CD4-positive, alpha-beta T cell treated with Interleukin-17A for 4 hours (primary cell): ENCODE measurements at regions not wholly inside any gene's neighbourhood (a gene's known extent, or its start where the extent isn't known, plus 50 kb on each side); places are given as distances from the start of the nearest gene placed in this dataset.
"Not testable (repeated sequence)": the region's sequence is repeated elsewhere in the genome, so short reads cannot be mapped to it uniquely, and the experiment has no call there.

Experiments
- DNase-seq: peaks from one replicate; pipeline ENCODE4 v3.0.0-alpha.2; 2020; ENCODE audit warnings: mixed read lengths

DNA sequence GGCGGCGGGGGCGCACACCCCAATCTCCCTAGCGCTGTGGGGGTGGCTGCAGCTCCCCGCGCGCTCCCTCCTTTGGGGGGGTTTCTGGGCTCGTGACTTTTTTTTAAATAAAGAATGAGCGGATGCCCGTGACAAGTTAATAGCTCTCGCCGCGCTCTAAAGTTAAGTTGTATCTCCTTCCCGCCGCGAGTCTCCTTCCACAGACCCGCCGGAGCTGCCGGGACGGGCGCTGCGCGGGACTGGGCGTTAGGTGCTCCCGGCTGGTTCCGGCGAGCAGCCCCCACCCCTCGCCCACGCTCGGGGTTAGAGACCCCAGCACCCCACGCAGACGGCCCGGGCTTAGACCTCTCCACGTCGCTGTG lies 82.6 kb upstream of the HMGA2 start:
- DNase-seq, result peak; percentile 21

DNA sequence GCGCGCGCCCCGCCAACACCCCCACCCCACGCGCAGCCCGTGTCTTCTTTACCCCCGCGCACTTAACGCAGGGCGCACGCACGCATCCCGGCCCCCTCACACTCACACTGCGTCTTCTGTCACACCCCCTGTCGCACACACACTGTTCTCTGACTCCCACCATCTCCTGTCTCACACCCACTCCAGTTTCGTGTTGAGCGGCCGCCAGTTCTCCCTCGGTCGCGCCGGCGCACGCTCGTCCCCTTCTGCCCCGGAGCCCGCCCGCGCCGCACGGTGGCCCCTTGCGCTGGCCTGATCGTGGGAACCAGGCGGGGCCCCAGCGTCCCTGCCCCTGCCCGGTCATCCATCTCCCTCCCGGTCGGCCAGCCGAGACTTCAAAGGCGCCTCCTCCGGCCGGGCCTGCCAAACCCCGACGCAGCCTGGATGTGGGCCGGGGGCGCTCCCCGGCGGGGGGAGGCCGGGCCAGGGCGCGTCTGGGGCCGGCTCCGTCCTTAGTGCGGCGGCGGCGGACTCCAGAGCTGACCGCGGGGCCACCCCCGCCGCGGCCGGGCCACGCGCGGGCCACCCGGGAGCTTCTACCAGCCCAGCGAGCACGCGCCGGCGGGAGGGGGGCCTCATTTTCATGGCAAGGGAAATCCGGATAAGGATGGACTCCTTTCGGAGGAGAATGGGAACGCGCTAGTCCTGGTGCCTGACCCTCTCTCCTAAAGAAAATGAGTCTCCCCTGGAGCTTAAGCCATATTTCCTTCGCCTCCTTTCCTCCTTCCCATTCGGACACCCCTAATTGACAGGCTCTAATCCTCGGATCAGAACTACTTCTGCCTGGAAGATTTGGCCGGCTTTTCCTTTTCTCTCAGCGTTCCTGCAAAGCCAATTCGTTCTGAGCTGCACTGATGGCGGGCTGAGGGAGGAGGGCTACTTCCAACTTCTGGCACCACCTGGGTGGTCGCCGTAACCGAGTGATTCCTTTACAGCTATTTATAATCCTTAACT lies 82.0 kb upstream of the HMGA2 start:
- DNase-seq, result no peak

DNA sequence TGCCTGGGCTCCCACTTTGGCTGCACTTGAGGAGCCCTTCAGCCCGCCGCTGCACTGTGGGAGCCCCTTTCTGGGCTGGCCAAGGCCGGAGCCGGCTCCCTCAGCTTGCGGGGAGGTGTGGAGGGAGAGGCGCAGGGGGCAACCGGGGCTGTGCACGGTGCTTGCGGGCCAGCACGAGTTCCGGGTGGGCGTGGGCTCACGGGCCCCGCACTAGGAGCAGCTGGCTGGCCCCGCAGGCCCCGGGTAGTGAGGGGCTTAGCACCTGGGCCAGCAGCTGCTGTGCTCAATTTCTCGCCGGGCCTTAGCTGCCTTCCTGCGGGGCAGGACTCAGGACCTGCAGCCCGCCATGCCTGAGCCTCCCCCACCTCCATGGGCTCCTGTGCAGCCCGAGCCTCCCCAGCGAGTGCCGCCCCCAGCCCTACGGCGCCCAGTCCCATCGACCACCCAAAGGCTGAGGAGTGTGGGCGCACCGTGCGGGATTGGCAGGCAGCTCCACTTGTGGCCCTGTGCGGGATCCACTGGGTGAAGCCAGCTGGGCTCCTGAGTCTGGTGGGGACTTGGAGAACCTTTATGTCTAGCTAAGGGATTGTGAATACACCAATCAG lies 79.9 kb upstream of the HMGA2 start:
- DNase-seq, result not testable (repeated sequence)

DNA sequence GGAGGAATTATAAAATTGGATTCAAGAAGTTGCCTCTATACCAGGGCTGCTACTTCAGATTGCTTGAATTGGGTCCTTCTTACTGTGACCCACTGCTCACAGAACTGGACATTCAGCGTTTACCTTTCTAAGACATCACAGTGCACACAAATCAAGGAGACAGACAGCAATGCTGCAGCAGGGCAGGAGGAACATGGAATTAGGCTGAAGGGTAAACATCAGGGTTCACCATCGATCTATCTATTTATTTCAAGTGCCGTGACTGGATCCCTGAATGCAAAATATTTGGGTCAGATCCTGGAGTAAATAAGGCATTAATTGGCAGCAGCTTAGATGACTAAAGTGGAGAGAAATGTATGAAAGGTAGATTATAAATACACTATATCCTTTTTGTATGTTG lies 76.9 kb upstream of the HMGA2 start:
- DNase-seq, result no peak

DNA sequence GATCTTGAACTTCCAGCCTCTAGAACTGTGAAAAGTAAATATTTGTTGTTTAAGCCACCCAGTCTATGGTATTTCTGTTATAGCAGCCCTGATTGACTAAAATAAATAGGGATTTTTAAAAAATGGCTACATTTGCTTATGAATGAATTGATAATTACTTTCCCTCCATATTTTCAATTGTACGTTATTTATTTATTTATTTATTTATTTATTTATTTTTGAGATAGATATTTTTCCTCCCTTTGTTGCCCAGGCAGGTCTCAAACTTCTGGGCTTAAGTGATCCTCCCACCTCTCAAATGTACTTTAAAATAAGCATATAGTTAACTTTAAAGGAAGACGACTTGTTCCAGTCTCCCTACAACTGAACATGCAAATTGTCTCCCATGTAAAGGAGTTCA lies 76.0 kb upstream of the HMGA2 start:
- no peak for DNase-seq

DNA sequence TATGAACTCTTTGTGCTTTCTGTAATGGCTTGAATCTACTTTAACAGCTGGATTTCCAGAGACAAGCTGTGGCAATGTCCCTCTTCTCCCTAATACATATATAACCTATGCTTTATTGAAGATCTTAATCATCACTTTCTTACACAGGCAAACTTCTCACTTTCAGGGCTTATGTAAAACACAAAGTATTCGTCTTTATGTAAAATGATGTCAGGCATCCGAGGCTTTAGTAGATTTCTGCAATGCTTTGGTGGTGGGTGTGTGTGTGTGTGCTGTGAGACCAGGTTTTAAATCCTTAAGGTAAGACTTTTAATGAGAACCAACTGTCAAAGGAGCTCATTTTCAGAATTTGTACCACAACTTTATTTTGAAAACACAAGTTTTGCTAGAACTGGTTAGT lies 70.0 kb upstream of the HMGA2 start:
- DNase-seq, result no peak

DNA sequence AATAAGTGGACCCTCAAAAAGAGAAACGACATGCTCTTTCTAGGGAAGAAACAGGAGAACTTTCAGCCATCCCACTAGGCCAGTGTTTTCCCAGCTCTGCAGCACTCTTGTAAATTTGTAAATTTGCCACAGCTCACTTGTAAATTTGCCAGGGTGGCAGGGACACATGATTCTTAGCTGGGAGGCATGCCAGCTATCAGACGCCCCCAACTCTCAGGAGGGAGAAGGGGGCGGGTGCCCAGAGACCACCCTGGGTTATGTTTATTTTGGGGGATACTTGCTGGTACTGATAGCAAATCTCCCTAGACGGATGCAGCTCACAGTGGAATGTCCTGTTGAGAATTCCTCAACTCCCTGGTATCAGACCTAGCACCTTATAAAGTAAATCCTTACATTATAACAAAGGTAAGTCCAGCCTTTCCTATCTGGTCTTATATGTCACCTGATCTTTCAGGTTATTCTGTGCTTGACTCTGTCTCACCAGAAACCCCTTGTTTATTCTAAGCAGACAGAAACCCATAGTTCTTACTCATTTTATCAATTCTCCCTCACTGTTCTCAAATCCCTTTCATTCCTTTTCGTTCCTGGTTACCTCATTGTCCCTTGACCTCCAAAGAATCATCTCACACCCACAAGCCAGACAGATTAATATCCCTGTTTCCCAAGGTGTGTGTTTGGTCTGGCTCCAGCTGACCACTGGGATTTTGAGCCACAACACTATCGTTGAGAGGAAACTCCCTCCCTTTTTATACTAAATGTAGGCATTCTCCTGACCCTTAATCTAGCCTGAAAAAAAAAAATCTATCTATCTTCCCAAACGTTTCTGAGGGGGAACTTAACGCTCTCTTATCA lies 69.3 kb upstream of the HMGA2 start:
- no peak for DNase-seq

DNA sequence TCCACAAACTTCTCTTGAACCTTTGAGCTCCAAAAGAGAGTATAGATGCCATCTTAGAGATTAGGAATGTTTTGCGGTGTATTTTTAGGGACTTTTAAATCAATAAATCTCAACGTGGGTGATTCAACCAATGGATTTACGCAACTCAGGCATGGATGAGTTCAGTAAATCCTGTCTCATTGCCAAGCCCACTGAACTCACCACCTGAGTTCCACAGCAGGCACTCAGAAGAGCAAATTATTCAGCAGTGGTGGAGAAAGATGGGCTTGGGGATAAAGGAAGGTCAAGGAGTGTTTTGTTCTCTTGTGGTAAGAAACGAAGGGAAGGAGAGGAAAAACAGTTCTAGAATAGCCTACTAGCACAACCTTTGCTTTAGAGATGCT lies 68.7 kb upstream of the HMGA2 start:
- DNase-seq, result no peak

DNA sequence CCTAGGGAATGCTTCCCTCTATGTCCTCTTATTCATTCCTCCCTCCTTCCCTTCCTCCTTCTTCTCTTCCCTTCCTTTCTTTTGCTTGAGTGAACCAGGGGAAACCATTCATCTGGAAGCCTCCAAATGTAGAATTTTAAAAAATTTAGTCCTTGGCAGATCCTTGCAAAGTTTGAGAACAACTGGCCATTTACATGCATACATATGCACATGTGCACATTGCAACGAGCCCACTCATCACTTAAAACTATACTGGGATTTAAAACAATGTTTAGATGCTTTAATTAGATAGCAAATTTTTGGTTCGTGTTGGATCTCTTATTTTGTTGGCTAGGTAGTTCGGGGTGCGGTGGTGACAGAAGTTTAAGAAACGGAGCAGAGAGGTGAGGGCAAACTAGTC lies 68.0 kb upstream of the HMGA2 start:
- no peak for DNase-seq

DNA sequence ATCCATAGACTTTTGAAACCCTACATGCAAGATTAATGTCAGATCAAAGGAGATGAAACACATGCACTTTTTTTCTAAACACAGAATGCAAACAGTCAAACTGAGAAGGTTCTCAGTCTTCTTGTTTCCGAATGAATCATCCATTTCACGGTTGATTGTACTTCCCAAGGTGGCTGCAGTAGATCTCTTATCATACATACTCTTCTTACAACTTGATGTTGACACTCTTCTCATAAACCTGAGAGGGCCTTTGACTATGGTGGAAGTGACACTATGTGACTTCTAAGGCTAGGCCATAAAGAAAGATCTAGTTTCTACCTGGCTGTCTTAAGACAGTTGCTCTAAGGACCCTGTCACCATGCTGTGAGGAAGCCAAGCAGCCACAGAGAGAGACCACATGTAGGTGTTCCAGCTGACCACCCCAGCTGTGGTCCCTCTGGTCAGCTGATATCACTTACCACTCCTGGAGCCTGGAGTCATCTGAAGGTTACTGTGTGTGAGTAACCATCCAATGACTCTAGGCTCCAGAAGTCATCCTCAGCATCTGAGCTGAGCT lies 67.2 kb upstream of the HMGA2 start:
- DNase-seq, result no peak

DNA sequence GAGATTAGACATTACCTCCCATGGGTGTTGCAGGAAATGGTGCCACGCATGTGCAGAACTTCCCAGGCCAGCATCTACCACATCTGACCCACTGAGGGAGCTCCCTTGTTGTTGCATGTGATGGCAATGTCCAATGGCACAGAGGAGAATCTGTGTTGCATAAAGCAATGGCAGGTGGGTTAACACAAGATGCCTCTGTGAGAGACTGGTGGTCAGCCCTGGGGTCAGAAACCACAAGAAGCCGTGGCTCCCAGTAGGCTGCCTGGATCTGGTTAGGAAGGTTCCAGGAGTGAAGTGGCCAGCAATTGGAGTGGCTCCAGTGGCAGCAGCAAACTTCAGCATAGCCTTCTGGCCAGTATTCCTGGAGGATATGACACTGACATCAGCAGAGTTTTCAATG lies 65.9 kb upstream of the HMGA2 start:
- no peak for DNase-seq

DNA sequence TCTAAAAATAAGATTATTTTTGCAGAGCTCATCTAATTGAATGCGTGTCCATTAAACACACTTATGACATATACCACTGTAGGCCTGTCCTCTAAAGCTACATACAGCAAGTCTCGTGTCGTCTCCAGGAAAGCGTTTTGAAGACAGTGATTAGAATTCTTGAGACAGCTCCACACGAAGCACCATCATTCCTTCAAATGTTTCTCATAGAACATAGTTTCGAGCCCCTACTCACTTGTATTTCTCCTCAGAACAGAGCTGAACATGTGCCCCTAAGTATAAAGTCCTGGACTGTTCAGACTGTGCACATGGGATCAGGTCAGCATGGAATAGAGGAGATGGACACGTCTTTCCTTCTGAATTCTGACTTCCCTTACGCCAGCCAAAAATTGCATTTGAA lies 64.5 kb upstream of the HMGA2 start:
- DNase-seq, result no peak

DNA sequence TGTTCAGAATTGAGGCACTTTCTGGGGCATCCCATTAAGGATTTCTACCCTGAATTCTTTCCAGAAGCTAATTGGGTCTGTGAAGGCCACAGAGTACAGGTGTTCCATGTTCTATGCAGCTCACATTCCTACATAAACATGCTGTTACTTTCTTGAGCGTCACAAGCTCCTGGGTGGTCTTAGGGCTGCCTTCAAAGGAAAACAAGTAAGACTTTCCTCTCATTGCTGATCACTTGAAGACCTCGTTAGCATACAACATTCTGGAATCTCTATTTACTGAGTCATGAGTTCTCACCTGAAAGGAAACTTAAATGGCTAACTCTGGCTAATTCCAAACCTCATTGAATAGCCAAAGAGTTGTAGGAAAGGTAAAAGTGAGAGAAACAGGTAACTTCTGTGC lies 63.0 kb upstream of the HMGA2 start:
- DNase-seq, result no peak

DNA sequence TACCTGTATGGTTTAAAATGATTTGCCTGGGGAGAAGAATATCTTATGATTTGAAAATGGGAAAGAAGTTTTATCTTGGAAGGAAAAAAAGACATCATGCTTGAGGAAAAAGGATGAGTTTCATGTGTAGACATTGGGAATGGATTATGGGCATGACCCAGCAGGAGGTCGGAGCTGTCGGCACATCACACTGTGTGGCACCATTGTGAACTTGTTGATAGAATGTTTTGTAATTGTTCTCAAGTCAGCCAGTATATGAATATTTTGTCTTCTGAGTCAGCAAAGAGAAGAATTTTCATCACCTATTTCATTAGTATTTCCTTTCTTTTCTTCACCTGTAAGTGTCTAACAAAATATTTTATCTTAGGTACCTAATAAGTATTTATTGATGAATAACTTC lies 60.0 kb upstream of the HMGA2 start:
- no peak for DNase-seq

DNA sequence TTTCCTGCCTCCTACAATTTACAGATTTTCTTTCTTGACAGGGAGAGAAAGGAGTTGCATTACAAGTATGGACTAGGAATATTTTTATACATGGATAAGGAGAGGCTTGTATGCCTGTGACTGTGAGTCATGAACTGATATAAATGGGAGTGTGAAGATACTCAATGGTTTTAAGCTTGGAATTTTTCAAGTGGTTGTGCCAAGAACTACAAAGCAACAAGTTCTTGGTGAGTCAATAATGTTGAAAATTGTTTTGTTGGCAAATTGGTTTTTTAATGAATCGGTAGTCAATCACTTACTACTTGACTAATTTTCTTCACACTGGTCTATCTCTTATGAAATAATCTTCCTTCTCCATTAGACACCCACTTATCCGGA lies 58.9 kb upstream of the HMGA2 start:
- no peak for DNase-seq

DNA sequence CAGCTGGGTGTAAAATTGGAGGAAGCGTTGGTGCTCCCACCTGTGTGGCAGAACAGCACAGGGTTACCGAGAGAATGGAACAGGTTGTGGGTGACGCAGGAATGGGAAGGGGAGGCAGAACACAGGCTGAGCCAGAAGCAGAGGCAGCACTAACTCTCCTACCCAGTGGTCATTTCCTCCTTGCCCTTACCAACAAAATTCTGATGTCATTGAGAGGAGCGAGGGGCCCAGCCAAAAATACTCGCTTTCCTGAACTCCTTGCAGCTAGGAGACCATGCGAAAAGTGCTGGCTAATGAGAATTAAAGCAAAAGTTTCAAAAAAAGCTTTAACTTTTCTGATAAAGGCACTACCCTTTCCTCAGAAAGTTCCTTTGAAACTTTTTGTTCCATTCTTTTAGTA lies 54.4 kb upstream of the HMGA2 start:
- no peak for DNase-seq
